ENCODE measurements at regions not wholly inside any gene's neighbourhood (a gene's known extent, or its start where the extent isn't known, plus 50 kb on each side); places are given as distances from the start of the nearest gene placed in this dataset.

GRCh38 chr2:45320956-45321355 is 290.1 kb downstream of the SRBD1 start:
- no peak for TF ChIP-seq ZNF211 (tag by site-specific recombination; IDR thresholded peaks at IDR 0.05; ENCODE audit: low read depth)
- no peak for TF ChIP-seq ZNF157 (tag by site-specific recombination; IDR thresholded peaks at IDR 0.05)
- TF ChIP-seq CTCF (tag by site-specific recombination; IDR thresholded peaks at IDR 0.05): no peak
- TF ChIP-seq ZNF350 (tag by site-specific recombination; IDR thresholded peaks at IDR 0.05): no peak
- TF ChIP-seq ZSCAN23 (tag by site-specific recombination; IDR thresholded peaks at IDR 0.05): no peak
